HUDEP-2 (cell line): ENCODE measurements at regions not wholly inside any gene's neighbourhood (a gene's known extent, or its start where the extent isn't known, plus 50 kb on each side); places are given as distances from the start of the nearest gene placed in this dataset.

Source experiments
- DNase-seq, 76 experiments: peaks; one replicate each; lab custom pipeline; 2025; ENCODE audit not compliant: unreplicated experiment in 76 of 76; lab: John Stamatoyannopoulos, UW

- no peak for DNase-seq
Observed at GRCh38 chr10:120365872-120366271, 91.2 kb upstream of the PLPP4 start.

- no peak for DNase-seq
Observed at GRCh38 chr10:120367341-120367740, 89.7 kb upstream of the PLPP4 start.

GRCh38 chr10:120368338-120368737 lies 88.7 kb upstream of the PLPP4 start:
- no peak for DNase-seq

DNA sequence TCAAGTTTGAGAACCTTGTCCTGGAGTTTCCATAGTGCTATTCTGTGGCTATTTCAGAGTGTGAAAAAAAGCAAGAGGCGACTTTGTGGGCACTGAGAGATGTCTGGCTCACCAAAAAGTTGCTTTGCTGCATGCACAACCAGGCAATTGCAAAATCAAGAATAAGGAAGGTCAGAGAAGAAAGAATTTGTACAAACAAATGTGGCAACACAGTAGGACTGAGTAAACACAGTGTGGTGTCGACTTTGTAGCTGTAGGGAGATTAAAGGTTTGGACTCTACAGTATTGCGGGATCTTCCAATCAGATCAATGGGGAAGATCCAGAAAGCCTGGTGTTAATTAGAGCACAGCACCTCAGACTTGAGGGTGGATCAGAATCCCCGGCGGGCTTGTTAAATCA lies 88.1 kb upstream of the PLPP4 start:
- DNase-seq: no peak

- DNase-seq: no peak
Observed at GRCh38 chr10:120369856-120370276, 87.2 kb upstream of the PLPP4 start.

- DNase-seq: no peak
Observed at GRCh38 chr10:120371856-120372255, 85.2 kb upstream of the PLPP4 start.

GRCh38 chr10:120372917-120373316 lies 84.1 kb upstream of the PLPP4 start:
- DNase-seq: no peak

GRCh38 chr10:120375666-120376065 lies 81.4 kb upstream of the PLPP4 start:
- no peak for DNase-seq

DNA sequence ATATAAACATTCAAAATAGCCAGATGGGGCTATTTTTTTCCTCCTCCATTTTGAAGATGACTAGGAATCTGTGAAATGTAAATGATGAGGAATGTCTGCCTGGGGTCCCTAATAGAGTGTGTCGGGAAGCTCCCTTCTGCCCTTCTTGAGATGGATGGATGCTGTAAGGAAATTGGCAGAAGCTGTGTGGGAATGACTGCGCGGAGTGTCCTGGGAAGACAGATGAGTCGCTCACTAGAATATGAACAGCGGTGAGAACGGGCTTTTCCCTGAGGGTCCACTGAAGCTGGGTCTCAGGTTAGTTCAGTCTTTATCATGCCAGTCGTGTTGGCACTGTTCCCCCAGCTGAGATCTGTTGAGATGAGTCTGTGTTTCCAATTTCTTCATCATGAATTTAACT lies 75.1 kb upstream of the PLPP4 start:
- DNase-seq: no peak

DNA sequence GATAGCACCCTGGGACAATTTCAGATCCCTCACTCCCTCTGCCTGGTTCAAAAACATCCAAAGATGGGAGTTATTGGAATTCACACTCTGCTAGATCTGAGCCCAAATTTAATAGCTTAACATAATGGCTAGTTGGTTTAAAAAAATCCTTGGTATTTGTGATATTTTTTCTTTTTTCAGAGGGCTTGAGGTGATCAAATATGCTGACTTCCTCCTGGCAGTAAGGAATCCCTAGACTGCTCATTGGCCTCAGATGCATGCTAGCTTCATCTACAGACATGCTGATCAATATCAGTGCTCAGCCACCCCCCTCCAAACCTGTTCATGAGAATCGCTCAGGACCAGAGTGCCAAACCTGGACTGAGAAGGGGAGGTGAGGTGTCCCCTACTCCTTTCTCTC lies 74.7 kb upstream of the PLPP4 start:
- DNase-seq: no peak

DNA sequence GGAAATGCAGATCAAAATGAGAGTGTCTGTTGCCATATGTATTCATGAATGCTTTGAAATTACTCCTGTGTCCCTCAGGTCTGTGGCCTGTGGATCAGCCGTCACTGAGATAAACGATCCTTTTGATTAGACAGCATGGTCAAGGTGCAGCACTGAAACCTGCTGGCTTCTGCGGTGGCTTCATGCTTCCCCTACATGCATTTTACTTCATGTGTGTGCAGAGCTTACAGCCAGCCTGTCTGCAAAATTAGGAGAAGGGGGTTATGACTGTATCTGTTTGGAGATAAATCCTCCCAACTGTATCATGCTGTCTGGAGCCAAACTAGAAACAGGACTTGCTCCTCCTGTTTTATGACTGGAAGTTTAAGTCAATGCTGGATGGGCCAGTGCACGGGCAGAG lies 71.0 kb upstream of the PLPP4 start:
- no peak for DNase-seq

DNA sequence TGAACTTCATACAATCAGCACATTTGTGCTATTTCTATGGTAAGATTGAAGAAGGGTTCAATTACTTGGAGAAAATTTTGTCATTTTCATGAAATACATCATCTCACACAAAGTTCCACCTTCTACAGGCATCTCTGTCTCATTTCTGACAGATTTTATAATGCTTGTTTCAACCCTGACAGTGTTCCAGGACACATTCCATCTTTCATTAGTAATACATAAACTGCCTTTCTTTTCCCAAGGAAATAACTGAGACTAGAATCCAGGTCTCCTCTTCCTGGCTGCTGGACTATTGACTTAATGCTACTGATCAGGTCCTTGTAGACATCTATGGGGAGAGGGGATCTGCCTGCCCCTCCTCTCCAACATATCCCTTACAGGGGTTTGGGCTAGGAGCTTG lies 70.1 kb upstream of the PLPP4 start:
- DNase-seq: no peak

GRCh38 chr10:120387326-120387725 lies 69.7 kb upstream of the PLPP4 start:
- DNase-seq: no peak

DNA sequence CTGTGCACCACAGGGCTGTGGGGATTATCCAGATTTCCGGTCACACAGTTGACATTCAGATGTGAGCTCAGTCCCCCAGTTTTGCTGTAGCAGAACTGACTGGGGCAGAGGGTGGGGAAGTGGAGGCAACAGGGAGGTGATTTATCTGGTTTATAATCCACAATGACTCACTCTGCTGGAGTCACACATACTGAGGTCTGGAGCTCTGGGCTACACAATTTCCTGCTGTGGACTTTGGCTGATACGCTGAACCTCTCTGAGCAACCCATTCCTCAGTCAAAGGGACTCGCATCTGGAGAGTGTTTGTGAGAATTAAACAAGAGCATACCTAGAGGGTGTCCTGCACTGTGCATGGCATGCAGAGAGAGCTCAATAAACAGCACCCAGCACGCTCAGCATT lies 64.8 kb upstream of the PLPP4 start:
- no peak for DNase-seq

DNA sequence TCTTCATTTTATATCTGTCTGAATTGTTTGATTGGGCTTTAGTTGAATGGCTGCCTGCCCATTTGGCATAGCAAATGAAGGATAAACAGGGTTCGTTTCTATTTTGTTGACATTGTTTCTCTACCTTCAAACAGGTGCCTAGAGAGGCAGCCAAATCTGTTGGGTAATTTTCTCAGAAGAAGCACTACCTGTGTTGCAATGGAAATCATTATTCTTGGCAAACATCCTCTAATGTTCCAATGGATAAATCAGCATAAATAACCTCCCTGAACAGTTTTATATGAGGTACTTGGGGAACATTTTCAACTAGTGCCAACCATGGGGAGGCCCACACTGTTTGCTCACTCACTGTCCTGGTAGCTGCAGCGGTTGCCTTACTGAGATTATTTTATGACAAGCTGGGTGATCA lies 64.4 kb upstream of the PLPP4 start:
- no peak for DNase-seq

DNA sequence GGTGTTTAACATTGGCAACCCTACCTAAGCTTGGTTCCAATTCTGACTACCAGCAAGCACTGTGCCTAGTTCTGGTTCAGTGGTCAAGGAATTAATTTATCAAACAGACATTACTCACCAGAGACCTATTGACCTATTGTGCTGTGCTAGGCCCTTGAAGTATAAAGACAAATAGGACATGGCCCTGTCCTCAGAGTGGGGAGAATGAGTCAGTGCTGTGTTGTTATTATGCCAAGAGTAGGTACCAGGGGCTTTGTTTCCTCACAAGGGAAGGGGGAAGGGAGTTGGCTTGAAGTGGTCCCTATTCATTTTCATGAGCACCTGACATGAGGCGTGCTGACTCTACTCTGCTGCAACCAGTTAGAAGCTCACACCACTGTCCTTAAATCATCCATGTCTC lies 62.6 kb upstream of the PLPP4 start:
- no peak for DNase-seq

- no peak for DNase-seq
Observed at GRCh38 chr10:120396228-120396627, 60.8 kb upstream of the PLPP4 start.

DNA sequence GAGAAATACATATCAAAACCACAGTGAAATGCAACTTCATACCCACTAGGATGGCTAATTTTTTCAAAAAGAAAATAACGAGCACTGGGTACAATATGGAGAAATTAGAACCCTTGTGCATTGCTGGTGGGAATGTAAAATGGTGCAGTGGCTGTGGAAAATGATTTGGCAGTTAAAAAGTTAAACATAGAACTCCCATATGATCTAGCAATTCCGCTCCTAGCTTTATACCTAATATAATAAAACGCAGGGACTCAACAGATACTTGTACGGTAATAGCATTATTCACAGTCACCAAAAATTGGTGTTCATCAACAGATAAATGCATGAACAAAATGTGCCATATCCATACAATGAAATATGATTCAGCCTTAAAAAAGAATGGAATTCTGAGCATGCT lies 58.8 kb upstream of the PLPP4 start:
- no peak for DNase-seq

GRCh38 chr10:120400601-120401000 lies 56.4 kb upstream of the PLPP4 start:
- no peak for DNase-seq

DNA sequence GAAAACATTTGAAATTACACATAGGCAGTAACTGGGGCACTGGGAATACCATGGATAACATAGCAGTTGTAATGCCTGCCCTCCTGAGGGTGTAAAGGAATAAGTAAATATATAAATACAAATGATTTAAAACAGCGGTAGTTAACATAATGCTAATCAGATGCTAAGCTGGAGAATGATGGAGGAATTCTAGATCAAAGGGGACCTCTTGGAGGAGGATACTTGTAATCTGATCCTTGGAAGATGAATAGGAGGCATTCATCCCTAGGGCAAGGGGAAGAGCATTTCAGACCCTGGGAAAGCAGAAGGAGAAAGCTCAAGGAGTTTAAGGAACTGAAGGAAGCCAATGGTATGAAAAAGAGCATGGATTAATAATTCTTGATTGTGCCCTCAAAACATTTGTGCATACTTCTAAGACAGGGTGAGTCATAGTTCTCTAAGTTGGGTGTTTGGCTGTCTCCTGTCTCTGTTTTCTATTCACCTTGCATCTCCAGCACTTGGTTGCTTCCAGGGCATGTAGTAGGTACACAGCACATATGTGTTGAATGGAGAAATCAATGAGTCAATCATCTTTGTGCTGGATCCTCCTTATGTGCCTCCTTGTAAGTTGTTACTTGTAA lies 54.8 kb upstream of the PLPP4 start:
- no peak for DNase-seq

DNA sequence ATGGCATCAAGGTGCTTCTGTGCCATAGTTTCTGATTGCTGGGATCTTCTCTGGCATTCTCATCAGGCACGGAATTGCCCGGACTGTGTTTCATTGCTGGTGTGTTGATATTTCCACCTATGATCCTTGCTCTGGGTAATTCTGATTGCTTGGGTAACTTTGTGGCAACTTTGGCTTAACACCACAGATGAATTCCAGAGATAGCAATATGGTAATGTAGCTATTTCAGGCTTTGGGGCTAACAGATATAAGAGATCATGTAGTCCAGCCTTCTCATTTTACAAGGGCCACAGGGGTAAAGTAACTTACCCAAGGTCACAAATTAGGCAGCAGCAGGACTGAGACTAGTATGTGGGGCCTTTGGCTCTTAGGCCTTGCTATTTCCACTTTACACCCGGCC lies 53.9 kb upstream of the PLPP4 start:
- DNase-seq: no peak

GRCh38 chr10:120406376-120406775 lies 50.7 kb upstream of the PLPP4 start:
- no peak for DNase-seq
